Tibial nerve (tissue), 4 donors: ENCODE measurements at regions not wholly inside any gene's neighbourhood (a gene's known extent, or its start where the extent isn't known, plus 50 kb on each side); places are given as distances from the start of the nearest gene placed in this dataset.

Experiments
- CTCF ChIP-seq, 5 experiments: fragments of 200-600 bp in 3 of 5; fragments of 450-650 bp in 2 of 5; sonication (generic) in 3 of 5; IDR thresholded peaks; one replicate each; pipeline ENCODE4 v1.5.1; 2016 to 2019; ENCODE audit warnings: antibody characterized with exemption in 5 of 5, mild to moderate bottlenecking in 3 of 5, moderate library complexity in 2 of 5
- EP300 ChIP-seq, 2 donors: sonication (generic); formaldehyde crosslinking; IDR thresholded peaks; one replicate each; pipeline ENCODE4 v1.6.1; 2017; ENCODE audit warnings: antibody characterized with exemption in 2 of 2, mild to moderate bottlenecking in 1 of 2
- POLR2A ChIP-seq, 2 donors: fragments of 450-650 bp; IDR thresholded peaks; one replicate each; pipeline ENCODE4 v1.6.1; 2017; ENCODE audit warnings: antibody characterized with exemption in 2 of 2, mild to moderate bottlenecking in 2 of 2, moderate library complexity in 2 of 2

DNA sequence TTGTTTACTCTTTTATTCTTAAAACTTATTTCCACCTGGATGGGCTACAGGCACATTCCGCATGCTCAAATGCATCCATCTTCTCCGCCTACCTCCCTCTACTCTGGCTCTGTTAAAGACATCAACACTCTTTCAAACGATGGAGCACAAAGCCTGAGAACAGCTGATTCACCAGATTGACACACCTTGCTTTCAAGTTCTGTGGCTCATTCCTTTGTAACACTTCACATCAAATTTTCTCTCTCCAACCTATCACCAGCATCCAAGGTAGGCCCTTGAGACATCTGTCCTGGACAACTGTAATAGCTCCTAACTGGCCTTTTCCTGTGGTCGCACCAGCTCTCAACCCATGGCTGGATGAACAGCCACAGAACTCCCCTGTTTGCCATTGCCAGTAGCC, 274.5 kb downstream of the BCL11A start:
- no peak for TF ChIP-seq POLR2A (IDR thresholded peaks at IDR 0.05)
- no peak for TF ChIP-seq CTCF (IDR thresholded peaks at IDR 0.05)
- TF ChIP-seq EP300 (IDR thresholded peaks at IDR 0.05) = no peak
